Effector CD8-positive, alpha-beta T cell (primary cell): ENCODE measurements at regions not wholly inside any gene's neighbourhood (a gene's known extent, or its start where the extent isn't known, plus 50 kb on each side); places are given as distances from the start of the nearest gene placed in this dataset.

Experiments
- DNase-seq: peaks from one replicate; lab custom pipeline; 2025; lab: John Stamatoyannopoulos, UW

DNA sequence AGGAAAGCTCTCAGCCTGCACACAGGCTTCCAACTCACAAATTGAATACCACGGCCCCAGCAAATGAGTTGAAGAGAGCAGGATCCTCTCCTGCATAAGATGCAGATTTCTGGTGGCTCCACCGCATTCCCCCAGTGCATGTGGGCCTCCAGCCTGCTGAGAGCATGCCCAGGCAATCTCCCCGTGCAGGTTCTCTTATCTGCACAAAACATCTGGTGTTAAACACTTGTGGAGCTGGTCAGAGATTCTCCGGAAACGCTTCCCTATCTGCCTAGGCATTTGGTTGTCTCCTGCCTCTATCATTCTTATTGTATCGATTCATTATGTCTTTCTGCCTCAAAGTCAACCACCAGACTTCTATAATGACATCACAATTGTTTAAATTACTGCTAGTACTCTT lies 1349.0 kb upstream of the B3GALT2 start:
- DNase-seq, result no peak

DNA sequence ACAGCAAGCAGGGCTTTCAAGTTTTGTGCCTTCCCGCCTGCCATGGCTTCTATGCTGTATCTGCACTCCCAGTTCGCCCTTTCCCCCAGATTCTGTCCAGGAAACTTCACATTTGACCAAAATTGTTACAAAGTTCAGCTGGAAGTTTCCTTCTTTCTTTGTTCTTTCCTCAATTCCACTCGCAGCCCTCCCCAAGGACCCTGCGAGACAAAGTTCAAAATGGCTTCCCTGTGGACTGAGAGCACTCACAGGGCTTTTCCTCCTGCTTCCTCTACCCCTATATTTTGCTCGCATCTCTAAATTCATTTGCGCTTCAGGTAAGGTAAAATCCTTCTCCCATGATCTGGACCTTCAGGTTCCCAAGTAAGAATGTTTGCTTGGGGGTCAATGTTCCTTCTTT lies 1348.4 kb upstream of the B3GALT2 start:
- no peak for DNase-seq

DNA sequence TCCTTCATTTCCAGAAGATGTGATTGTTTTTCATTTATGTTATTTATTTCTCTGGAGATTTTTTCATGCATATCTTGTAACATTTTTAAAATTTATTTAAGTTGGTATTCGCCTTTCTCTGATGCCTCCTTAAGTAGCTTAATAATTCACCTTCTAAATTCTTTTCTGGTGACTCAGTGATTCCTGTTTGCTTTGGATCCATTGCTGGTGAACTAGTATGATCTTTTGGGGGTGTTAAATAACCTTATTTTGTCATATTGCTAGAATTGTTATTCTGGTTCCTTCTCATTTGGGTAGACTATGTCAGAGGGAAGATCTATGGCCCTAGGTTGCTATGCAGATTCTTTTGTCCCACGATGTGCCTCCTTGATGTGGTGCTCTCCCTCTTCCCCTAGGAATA lies 1347.2 kb upstream of the B3GALT2 start:
- no peak for DNase-seq

DNA sequence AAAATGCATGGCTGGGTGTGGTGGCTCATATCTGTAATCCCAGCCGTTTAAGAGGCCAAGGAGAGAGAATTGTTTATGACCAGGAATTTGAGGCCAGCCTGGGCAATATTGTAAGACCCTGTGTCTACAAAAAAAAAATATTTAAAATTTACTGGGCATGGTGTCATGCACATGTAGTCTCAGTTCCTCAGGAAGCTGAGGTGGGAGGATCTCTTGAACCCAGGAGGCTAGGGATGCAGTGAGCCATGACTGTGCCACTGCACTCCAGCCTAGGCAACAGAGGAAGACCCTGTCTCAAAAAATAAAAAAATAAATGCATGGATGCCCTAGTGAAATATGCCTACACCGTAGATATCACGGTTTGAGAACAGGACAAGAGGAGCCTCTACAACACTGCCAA lies 1331.2 kb upstream of the B3GALT2 start:
- no peak for DNase-seq

- no peak for DNase-seq
These were observed 1329.5 kb upstream of the B3GALT2 start for GRCh38 chr1:194515916-194516315.

- no peak for DNase-seq
These were observed 1326.5 kb upstream of the B3GALT2 start for GRCh38 chr1:194512957-194513356.

GRCh38 chr1:194512345-194512744 lies 1325.9 kb upstream of the B3GALT2 start:
- DNase-seq, result no peak

DNA sequence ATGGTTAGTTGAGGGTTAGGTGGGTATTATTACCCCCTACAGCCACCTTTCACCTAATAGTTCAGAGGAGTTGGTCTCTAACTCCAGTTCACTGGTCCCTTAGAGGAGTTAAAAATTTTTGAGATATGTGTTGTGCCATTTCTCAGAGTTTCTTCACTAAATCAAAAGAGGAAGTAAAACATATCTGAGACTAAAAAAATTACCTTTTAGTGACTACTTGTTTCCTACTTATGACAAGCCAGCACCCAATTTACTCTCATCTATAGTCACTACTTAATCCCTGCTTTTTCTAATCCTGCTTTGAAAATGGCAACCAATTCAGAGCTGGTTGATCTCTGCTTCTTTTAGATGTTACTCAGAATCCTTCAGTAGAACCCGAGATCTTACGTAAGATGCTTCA lies 1316.8 kb upstream of the B3GALT2 start:
- DNase-seq, result no peak

DNA sequence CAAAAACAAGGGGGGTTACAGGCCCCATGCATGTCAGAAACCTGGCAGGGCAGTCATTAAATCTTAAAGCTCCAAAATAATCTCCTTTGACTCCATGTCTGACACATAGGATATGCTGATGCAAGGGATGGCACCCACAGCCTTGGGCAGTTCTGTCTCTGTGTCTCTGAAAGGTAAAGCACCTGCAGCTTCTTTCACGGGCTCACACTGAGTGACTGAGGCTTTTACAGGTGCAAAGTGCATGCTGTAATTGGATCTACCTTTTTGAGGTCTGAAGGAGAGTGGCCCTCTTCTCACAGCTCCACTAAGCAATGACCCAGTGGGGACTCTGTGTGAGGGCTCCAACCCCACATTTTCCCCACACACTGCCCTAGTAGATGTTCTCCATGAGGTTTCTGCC lies 1309.0 kb upstream of the B3GALT2 start:
- DNase-seq, result no peak

GRCh38 chr1:194487172-194487571 lies 1300.8 kb upstream of the B3GALT2 start:
- DNase-seq, result no peak

- DNase-seq, result no peak
These were observed 1299.0 kb upstream of the B3GALT2 start for GRCh38 chr1:194485432-194485831.

GRCh38 chr1:194478731-194479130 lies 1292.3 kb upstream of the B3GALT2 start:
- DNase-seq, result no peak

GRCh38 chr1:194477908-194478307 lies 1291.5 kb upstream of the B3GALT2 start:
- no peak for DNase-seq

DNA sequence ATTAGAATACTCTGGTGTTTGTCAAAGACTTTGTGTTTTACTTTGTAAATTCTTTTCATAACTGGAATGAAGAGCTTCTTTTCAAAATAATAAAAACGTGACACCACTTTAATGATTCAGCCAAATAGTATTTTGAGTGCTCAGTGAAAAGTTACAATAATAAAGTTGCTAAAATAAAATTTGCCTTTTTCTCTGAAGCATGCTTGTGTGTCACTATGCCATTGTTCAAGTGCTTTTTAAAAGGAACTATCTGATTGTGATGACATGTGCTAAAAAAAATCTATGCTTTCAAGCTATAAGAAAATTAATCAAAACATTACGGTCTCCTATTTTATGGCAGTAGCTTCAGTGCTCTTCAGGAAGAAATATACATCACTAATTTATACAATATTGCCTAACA lies 1290.5 kb upstream of the B3GALT2 start:
- DNase-seq, result no peak

- no peak for DNase-seq
These were observed 1289.9 kb upstream of the B3GALT2 start for GRCh38 chr1:194476351-194476750.

GRCh38 chr1:194474701-194475100 lies 1288.3 kb upstream of the B3GALT2 start:
- DNase-seq, result no peak

DNA sequence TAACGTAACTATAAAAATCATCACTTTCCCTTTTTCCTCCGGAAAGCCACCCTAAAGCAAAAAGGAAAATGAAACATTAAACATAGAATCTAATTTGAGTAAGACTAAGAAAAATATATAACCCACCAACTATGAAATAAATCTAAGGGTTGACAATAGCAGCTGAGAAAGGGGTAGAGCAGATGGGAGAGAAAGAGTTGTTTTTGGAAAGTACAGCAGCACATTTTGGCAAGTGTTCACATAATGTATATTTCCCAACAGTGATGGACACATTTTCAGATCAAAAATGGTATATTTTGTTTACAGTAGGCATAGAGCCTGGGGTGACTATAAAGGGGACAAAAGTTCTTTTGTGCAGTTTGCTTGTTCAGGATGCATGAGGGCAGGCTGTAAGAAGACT lies 1287.4 kb upstream of the B3GALT2 start:
- DNase-seq, result no peak

DNA sequence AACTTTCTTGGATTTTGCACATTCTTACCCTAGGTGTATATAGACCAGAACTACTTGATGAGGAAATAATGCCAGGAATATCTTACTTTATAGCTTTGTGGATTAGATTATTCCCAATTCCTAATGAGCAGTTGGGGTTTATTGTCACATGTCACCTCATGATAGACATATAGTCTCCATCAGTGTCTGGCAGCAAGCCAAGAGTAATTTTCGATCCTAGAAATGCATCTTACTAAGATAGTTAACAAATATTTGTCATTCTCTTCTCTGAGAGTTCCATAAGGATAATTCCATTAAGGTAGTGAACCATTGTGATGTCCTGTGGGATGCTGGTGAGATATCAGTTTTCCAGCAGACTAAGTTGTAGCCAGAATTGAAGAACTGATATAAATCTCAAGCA lies 1282.9 kb upstream of the B3GALT2 start:
- no peak for DNase-seq

- no peak for DNase-seq
These were observed 1280.3 kb upstream of the B3GALT2 start for GRCh38 chr1:194466706-194467105.

- no peak for DNase-seq
These were observed 1261.2 kb upstream of the B3GALT2 start for GRCh38 chr1:194447636-194448035.

DNA sequence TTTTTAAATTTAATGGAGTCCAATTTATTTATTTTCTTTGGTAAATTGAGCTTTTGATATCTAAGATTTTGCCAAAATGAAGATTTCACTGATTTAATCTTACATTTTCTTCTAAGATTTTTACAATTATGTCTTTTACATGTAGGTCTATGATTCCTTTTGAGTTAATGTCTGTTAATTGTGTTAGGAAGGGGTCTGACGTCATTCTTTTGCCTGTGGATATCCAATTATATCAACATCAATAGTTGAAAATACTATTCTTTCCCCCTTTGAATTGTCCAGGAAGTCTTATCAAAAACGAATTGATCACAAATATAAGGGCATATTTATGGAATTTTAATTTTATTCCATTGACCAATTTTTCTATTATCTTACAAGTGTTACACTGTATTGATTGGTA lies 1258.8 kb upstream of the B3GALT2 start:
- DNase-seq, result no peak

DNA sequence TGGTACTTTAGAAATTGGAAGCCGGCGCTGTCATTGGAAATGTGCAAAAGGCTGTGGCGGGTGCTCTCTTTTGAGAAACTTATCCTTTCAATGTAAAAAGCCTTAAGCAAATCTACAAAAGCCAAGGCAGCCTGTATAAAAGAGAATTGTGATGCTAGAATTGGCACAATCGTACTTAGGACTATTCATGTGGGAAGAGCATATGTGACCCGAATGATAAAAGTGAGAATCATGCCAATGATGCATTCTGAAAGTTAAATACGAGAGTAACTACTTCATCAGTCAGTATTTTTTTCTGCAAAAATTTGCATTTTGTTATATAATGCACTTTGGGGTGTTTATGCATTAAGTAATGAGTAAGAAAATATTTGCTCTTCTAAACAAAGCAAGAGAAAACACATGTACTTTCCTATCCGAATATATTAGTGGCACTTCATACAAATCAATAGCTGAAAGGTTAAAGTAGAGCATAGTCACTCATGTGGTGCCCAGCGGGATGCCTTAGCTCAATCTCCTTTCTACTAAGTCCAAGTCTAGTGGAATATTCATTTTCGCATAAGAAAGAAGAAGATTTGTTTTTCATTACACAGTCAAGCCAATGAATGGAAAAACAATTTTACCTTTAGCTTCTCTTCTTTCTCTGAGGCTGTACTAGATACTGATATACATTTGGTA lies 1256.6 kb upstream of the B3GALT2 start:
- no peak for DNase-seq

- DNase-seq, result no peak
These were observed 1250.7 kb upstream of the B3GALT2 start for GRCh38 chr1:194437135-194437534.

DNA sequence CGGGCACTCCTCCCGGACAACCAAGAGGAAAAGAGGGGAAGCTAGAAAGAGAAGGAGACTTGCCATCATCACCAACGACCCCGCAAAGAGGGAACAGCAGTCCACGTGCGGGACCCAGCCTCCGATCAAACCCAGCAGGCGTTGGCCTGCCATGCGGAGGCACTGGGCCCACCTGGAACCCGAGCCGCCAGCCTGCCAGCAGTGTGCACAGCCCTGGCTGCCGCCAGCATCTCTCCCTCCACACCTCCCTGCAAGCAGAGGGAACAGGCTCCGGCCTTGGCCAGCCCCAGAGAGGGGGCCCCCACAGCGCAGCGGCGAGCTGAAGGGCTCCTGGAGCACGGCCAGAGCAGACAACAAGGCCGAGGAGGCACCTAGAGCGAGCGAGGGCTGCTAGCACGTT lies 1244.7 kb upstream of the B3GALT2 start:
- DNase-seq, result no peak

DNA sequence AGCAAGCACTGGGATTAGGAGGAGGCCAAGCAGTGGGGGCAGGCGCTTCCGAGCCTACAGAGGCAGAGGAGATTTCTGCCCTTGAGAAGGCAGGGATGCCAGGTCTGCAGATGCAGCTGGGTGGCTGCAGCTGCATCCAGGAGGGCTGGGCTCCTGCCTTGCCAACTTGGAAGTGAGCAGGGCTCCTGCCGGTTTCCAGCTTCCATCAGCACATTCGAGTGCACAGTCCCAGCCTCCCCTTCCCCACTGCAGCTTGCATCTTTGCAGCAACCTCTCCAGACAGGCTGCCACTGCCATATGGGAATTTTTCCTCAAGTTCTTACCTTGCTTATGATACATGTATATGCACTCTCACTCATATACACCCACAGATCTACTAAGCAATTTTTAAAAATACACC lies 1234.3 kb upstream of the B3GALT2 start:
- no peak for DNase-seq
